Thymus (tissue), 11 donors: ENCODE measurements at regions not wholly inside any gene's neighbourhood (a gene's known extent, or its start where the extent isn't known, plus 50 kb on each side); places are given as distances from the start of the nearest gene placed in this dataset.

Experiments
- DNase-seq, 9 donors: peaks; one replicate each; pipeline ENCODE4 v3.0.0-alpha.2; 2013; ENCODE audit warnings: low spot score in 9 of 9, low read depth in 6 of 9, missing footprints in 1 of 9
- H3K27ac ChIP-seq, 2 donors: one replicate each; pipeline ENCODE4 v1.5.1; 2013; ENCODE audit warnings: control low read depth in 1 of 2, low read depth in 1 of 2, low read length in 1 of 2, mild to moderate bottlenecking in 1 of 2, moderate library complexity in 1 of 2
- H3K27me3 ChIP-seq, 2 donors: one replicate each; pipeline ENCODE4 v1.5.1; 2013; ENCODE audit warnings: low read length in 1 of 2; ENCODE audit not compliant: control insufficient read depth in 2 of 2, insufficient read depth in 1 of 2
- H3K36me3 ChIP-seq, 2 donors: one replicate each; pipeline ENCODE4 v1.5.1; 2013; ENCODE audit warnings: low read length in 1 of 2, mild to moderate bottlenecking in 1 of 2, moderate library complexity in 1 of 2; ENCODE audit not compliant: control insufficient read depth in 2 of 2, insufficient read depth in 2 of 2
- H3K4me1 ChIP-seq, 2 donors: one replicate each; pipeline ENCODE4 v1.5.1; 2013; ENCODE audit warnings: low read length in 2 of 2; ENCODE audit not compliant: control insufficient read depth in 2 of 2, insufficient read depth in 2 of 2
- H3K4me3 ChIP-seq, 2 donors: one replicate each; pipeline ENCODE4 v1.5.1; 2013; ENCODE audit warnings: low read length in 2 of 2, control low read depth in 1 of 2, mild to moderate bottlenecking in 1 of 2
- H3K9me3 ChIP-seq, 2 donors: one replicate each; pipeline ENCODE4 v1.5.1; 2013; ENCODE audit warnings: low read length in 1 of 2, mild to moderate bottlenecking in 1 of 2; ENCODE audit not compliant: control insufficient read depth in 2 of 2, insufficient read depth in 1 of 2
- WGBS: extraction: QIAGEN DNeasy Blood & Tissue Kit; methylation state at CpG from one replicate; pipeline ENCODE4 v1.1.7; 2013; 5-methylcytosine and 5-hydroxymethylcytosine counted together
- donor health status: healthy.

GRCh38 chr10:111267673-111268072, 190.8 kb downstream of the ADRA2A start:
- Histone ChIP-seq H3K27ac (no peak overlapping the region), H3K9me3 (no peaks in the 10 kb centered on the region), H3K36me3 (no peaks in the 10 kb centered on the region), H3K27me3 (peaks cover 0 to 4% of the 10 kb centered on the region in 2 donors), H3K4me1 (no peaks in the 10 kb centered on the region), H3K4me3 (no peak overlapping the region)
- DNase-seq, result no peak
- 26% methylated on average over 7 of the region's 7 CpGs for WGBS

- Histone ChIP-seq H3K9me3 (no peaks in the 10 kb centered on the region), H3K27ac (no peak overlapping the region), H3K4me3 (no peak overlapping the region), H3K4me1 (no peaks in the 10 kb centered on the region), H3K36me3 (no peaks in the 10 kb centered on the region), H3K27me3 (no peaks in the 10 kb centered on the region)
- WGBS, result 48% methylated on average over 3 of the region's 3 CpGs
- DNase-seq, result no peak
Observed at GRCh38 chr10:111273235-111273634, 196.4 kb downstream of the ADRA2A start.

DNA sequence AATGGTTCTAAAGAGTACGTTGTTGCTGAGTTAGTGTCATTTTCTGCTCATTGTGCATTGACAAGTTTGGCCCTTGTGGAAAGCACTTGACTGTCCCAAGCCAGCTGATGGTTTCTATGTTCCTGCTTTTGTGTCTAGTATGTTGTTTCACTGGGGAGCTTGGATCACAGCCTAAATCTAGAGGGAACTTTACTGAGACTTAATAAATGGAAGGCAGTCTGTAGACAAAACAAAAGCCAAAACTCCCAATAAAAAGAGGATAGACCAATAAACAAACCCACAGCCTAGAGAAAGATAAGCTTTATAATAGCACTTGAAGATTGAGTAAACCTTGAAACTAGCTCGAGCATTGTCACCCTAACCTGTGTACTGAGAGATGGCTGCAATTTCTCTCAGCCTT, 196.8 kb downstream of the ADRA2A start:
- DNase-seq, result no peak

GRCh38 chr10:111275091-111275490, 198.3 kb downstream of the ADRA2A start:
- Histone ChIP-seq H3K36me3 (no peaks in the 10 kb centered on the region), H3K27me3 (no peaks in the 10 kb centered on the region), H3K4me1 (no peaks in the 10 kb centered on the region), H3K27ac (no peak overlapping the region), H3K4me3 (no peak overlapping the region), H3K9me3 (no peaks in the 10 kb centered on the region)
- DNase-seq, result no peak
- WGBS, result 87% methylated on average over 1 of the region's 1 CpG

More for the DNA sequence above, 196.8 kb downstream of the ADRA2A start:
- Histone ChIP-seq H3K4me1 (no peaks in the 10 kb centered on the region), H3K27ac (no peak overlapping the region), H3K9me3 (no peaks in the 10 kb centered on the region), H3K27me3 (no peaks in the 10 kb centered on the region), H3K4me3 (no peak overlapping the region), H3K36me3 (no peaks in the 10 kb centered on the region)
- 83% methylated on average over 2 of the region's 2 CpGs for WGBS

GRCh38 chr10:111277661-111278060, 200.8 kb downstream of the ADRA2A start:
- 89% methylated on average over 6 of the region's 6 CpGs for WGBS
- Histone ChIP-seq H3K4me1 (no peaks in the 10 kb centered on the region), H3K27me3 (no peaks in the 10 kb centered on the region), H3K27ac (no peak overlapping the region), H3K36me3 (no peaks in the 10 kb centered on the region), H3K9me3 (no peaks in the 10 kb centered on the region), H3K4me3 (no peak overlapping the region)
- DNase-seq, result no peak

DNA sequence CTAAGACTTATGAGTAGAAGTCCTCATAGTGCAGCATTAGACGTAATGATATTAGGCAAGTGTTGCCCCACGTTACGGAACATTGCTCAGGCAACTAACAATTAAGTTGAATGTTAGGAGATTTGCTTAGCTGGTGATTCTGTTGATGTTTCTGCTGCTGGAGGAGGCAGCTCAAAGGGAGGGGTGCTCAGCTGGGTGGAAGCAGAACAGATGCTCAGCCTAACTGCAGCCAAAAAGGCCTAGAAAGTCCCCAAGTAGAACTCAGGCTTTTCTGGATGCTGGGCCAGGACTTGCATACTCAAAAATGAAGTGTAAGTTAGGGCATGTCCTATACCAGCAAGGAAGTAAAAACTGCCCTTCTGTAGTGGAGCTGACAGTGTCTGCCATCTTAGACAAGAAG, 201.4 kb downstream of the ADRA2A start:
- Histone ChIP-seq H3K27me3 (no peaks in the 10 kb centered on the region), H3K36me3 (no peaks in the 10 kb centered on the region), H3K27ac (no peak overlapping the region), H3K9me3 (no peaks in the 10 kb centered on the region), H3K4me1 (no peaks in the 10 kb centered on the region), H3K4me3 (no peak overlapping the region)
- WGBS, result 92% methylated on average over 3 of the region's 3 CpGs
- DNase-seq, result no peak

- DNase-seq, result no peak
Observed at GRCh38 chr10:111281516-111281915, 204.7 kb downstream of the ADRA2A start.

GRCh38 chr10:111289461-111289860, 212.6 kb downstream of the ADRA2A start:
- no peaks in the 10 kb centered on the region for H3K36me3 ChIP-seq
- H3K9me3 ChIP-seq, result no peaks in the 10 kb centered on the region
- WGBS, result 75% methylated on average over 5 of the region's 5 CpGs
- DNase-seq, result no peak
- H3K4me3 ChIP-seq, result no peak overlapping the region
- no peak overlapping the region for H3K27ac ChIP-seq
- H3K4me1 ChIP-seq, result no peaks in the 10 kb centered on the region
- no peaks in the 10 kb centered on the region for H3K27me3 ChIP-seq

More at GRCh38 chr10:111281516-111281915, 204.7 kb downstream of the ADRA2A start:
- no peaks in the 10 kb centered on the region for H3K36me3 ChIP-seq
- no peaks in the 10 kb centered on the region for H3K9me3 ChIP-seq
- H3K4me3 ChIP-seq, result no peak overlapping the region
- 30% methylated on average over 4 of the region's 4 CpGs for WGBS
- no peaks in the 10 kb centered on the region for H3K27me3 ChIP-seq
- no peak overlapping the region for H3K27ac ChIP-seq
- no peaks in the 10 kb centered on the region for H3K4me1 ChIP-seq

- no peak overlapping the region for H3K4me3 ChIP-seq
- H3K9me3 ChIP-seq, result no peaks in the 10 kb centered on the region
- no peaks in the 10 kb centered on the region for H3K36me3 ChIP-seq
- no peak overlapping the region for H3K27ac ChIP-seq
- WGBS, result 69% methylated on average over 3 of the region's 3 CpGs
- no peak for DNase-seq
- no peaks in the 10 kb centered on the region for H3K27me3 ChIP-seq
- no peaks in the 10 kb centered on the region for H3K4me1 ChIP-seq
Observed at GRCh38 chr10:111290649-111291048, 213.8 kb downstream of the ADRA2A start.

DNA sequence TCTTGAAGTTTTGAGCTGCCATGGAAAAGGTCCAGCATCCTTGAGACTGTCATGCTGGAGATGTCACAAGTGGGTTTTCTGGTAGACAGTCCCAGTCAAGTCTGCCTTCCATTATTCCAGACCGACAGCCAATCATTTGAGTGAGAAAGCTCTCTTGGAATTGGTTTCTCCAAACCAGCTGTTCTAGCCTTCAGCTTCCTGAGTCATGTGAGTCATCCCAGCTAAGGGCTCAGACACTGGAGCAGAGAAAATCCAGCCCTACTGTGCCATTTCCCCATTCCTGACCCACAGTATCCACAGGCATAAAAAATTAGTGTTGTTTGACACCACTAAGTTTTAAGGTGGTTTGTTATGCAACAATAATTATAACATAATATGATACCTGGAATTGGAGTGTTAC, 219.0 kb downstream of the ADRA2A start:
- Histone ChIP-seq H3K27ac (no peak overlapping the region), H3K27me3 (no peaks in the 10 kb centered on the region), H3K36me3 (no peaks in the 10 kb centered on the region), H3K4me3 (no peak overlapping the region), H3K4me1 (no peaks in the 10 kb centered on the region), H3K9me3 (no peaks in the 10 kb centered on the region)
- no peak for DNase-seq
- 94% methylated on average over 1 of the region's 1 CpG for WGBS
